ENCODE measurements at regions not wholly inside any gene's neighbourhood (a gene's known extent, or its start where the extent isn't known, plus 50 kb on each side); places are given as distances from the start of the nearest gene placed in this dataset.
A peak's percentile ranks its signal among the peaks of the same experiment; 100 is the strongest.

DNA sequence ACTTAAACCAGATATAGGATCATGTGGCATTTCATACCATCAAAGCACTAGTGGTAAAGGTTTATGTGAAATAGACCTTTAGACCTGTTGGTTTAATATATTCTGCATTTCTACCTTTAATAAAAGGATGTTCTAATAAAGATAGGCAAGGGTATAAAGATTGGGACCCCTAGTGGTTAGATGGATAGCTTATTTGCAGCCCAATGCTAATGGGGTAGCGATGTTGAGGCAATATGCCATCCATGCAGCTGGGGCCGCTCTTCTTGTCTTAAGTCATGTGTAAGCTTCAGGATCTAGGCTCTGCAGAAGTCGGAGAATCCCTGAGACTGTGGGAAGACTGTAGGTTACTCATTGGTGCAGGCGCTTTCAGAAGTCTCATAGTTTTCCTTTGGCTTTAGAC lies 114.9 kb downstream of the ICOS start:
- H3K4me1 Mint-ChIP-seq: peaks cover under 1% of the 10 kb centered on the region; the same call in 1 of the 2 replicates
- DNase-seq (ENCODE audit: low spot score): peak; percentile 18
- CTCF ChIA-PET: interaction anchor here (0.7 to 2.2 kb wide), 17 partner anchors 10 to 194 kb away, joined by 3 to 15 read pairs (median 4); no protein-coding TSS in a partner anchor

DNA sequence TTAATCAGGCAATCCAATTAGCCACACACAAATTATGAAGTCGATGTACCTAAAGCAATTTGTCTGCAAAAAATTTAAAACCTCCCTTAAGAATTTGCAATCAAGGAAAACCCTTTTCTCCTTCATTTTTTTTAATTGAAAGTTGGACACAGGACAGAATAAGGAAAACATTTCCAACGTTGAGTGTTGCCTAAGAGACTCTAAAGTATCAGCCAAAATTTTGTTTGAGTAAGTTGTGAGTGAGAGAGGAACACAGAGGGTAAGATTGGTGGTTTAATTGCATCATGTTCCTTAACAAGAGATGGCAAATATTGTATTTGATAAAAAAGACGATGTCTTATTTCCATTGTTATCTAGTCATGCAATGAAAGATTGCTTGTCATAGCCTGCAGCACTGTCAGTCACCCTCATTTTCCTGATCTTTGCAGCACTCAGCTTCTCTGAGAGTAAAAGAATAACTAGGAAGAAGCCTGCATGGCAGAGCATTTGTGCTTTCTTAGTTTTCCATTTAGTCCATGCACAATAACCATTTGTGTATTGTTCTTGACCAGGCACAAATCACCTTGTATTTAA lies 115.5 kb downstream of the ICOS start:
- ChIA-PET POLR2A (no interaction called here), CTCF (interaction anchor here (0.7 to 2.2 kb wide), 16 partner anchors 10 to 194 kb away, joined by 3 to 15 read pairs (median 4); no protein-coding TSS in a partner anchor)
- Mint-ChIP-seq H3K36me3 (no peaks in the 10 kb centered on the region), H3K4me3 (no peak overlapping the region), H3K9me3 (no peaks in the 10 kb centered on the region), H3K4me1 (no peaks in the 10 kb centered on the region), H3K27me3 (ENCODE audit: low read depth) (no peaks in the 10 kb centered on the region), H3K27ac (no peak overlapping the region)
- DNase-seq (ENCODE audit: low spot score) (no peak), ATAC-seq (no peak)
- TF ChIP-seq USF1 (CRISPR knock-in tag; IDR thresholded peaks at IDR 0.05): no peak
- TF ChIP-seq IRF1 (CRISPR knock-in tag; IDR thresholded peaks at IDR 0.05): no peak
- no peak for TF ChIP-seq CTCF (IDR thresholded peaks at IDR 0.05)
- no peak for TF ChIP-seq FOXP4 (CRISPR knock-in tag; IDR thresholded peaks at IDR 0.05)
- TF ChIP-seq FOXJ3 (CRISPR knock-in tag; IDR thresholded peaks at IDR 0.05; ENCODE audit: borderline replicate concordance): no peak
- no peak for TF ChIP-seq ZNF263 (CRISPR knock-in tag; IDR thresholded peaks at IDR 0.05; ENCODE audit: low read depth)
- no peak for TF ChIP-seq SP1 (CRISPR knock-in tag; conservative IDR thresholded peaks at IDR 0.05)

More for the DNA sequence above, 114.9 kb downstream of the ICOS start:
- TF ChIP-seq, protein P1, sequence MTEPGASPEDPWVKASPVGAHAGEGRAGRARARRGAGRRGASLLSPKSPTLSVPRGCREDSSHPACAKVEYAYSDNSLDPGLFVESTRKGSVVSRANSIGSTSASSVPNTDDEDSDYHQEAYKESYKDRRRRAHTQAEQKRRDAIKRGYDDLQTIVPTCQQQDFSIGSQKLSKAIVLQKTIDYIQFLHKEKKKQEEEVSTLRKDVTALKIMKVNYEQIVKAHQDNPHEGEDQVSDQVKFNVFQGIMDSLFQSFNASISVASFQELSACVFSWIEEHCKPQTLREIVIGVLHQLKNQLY (CRISPR knock-in tag; IDR thresholded peaks at IDR 0.05): no peak
- TF ChIP-seq GABPB1 (CRISPR knock-in tag; IDR thresholded peaks at IDR 0.05): no peak
- TF ChIP-seq ATF1 (CRISPR knock-in tag; IDR thresholded peaks at IDR 0.05): no peak
- no peak for TF ChIP-seq EMX1 (CRISPR knock-in tag; IDR thresholded peaks at IDR 0.05)
- no peak for TF ChIP-seq ZNF532 (CRISPR knock-in tag; IDR thresholded peaks at IDR 0.05; ENCODE audit: borderline replicate concordance)
- no peak for TF ChIP-seq TCF7 (CRISPR knock-in tag; IDR thresholded peaks at IDR 0.05; ENCODE audit: low read depth)
- TF ChIP-seq ZNF396 (CRISPR knock-in tag; IDR thresholded peaks at IDR 0.05; ENCODE audit: borderline replicate concordance): no peak
- TF ChIP-seq ERG (CRISPR knock-in tag; IDR thresholded peaks at IDR 0.05): no peak
- no peak for TF ChIP-seq JUN (CRISPR knock-in tag; IDR thresholded peaks at IDR 0.05)
- no peak for TF ChIP-seq E2F1 (CRISPR knock-in tag; IDR thresholded peaks at IDR 0.05)
- H3K9me3 Mint-ChIP-seq: no peaks in the 10 kb centered on the region
- no peak overlapping the region for H3K27ac Mint-ChIP-seq
- no peak overlapping the region for H3K4me3 Mint-ChIP-seq
- ATAC-seq: peak; percentile 94
- no peaks in the 10 kb centered on the region for H3K36me3 Mint-ChIP-seq
- POLR2A ChIA-PET: no interaction called here
- no peaks in the 10 kb centered on the region for H3K27me3 Mint-ChIP-seq (ENCODE audit: low read depth)
